MM.1S (cell line): ENCODE measurements at regions not wholly inside any gene's neighbourhood (a gene's known extent, or its start where the extent isn't known, plus 50 kb on each side); places are given as distances from the start of the nearest gene placed in this dataset.
"Not testable (repeated sequence)": the region's sequence is repeated elsewhere in the genome, so short reads cannot be mapped to it uniquely, and the experiment has no call there.

Experiments used
- EZH2 ChIP-seq: fragments of 300-600 bp; sonication (generic); optimal IDR thresholded peaks from 2 replicates; pipeline ENCODE3; 2017; ENCODE audit warnings: low read depth, mild to moderate bottlenecking, antibody characterized with exemption, low read length, mixed read lengths
- EZH2phosphoT487 ChIP-seq: fragments of 300-600 bp; sonication (generic); IDR thresholded peaks from 2 replicates; pipeline ENCODE4 v1.6.1; 2018; ENCODE audit warnings: antibody characterized with exemption, low read length
- TF ChIP-seq, protein P1 (sequence below): fragments of 300-600 bp; sonication (generic); IDR thresholded peaks from 2 replicates; pipeline ENCODE4 v1.5.1; 2016; ENCODE audit warnings: antibody characterized with exemption, low read length, mixed read lengths

DNA sequence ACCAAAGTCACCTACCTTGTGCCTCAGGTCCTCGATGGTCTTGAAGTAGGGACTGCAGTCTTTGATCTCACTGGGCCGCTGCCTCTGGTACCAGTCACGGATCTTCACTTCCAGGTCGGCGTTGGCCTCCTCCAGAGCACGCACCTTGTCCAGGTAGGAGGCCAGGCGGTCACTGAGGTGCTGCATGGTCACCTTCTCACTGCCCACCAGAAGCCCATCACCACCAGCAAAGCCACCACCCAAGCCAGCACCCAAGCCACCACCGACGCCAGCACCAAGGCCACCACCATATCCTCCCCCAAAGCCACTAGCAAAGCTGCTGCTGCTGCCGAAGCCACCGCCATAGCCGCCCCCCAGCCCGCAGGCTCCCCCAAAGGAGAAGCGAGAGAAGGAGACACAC is 139.7 kb downstream of the TNFRSF13B start:
- TF ChIP-seq, protein P1, sequence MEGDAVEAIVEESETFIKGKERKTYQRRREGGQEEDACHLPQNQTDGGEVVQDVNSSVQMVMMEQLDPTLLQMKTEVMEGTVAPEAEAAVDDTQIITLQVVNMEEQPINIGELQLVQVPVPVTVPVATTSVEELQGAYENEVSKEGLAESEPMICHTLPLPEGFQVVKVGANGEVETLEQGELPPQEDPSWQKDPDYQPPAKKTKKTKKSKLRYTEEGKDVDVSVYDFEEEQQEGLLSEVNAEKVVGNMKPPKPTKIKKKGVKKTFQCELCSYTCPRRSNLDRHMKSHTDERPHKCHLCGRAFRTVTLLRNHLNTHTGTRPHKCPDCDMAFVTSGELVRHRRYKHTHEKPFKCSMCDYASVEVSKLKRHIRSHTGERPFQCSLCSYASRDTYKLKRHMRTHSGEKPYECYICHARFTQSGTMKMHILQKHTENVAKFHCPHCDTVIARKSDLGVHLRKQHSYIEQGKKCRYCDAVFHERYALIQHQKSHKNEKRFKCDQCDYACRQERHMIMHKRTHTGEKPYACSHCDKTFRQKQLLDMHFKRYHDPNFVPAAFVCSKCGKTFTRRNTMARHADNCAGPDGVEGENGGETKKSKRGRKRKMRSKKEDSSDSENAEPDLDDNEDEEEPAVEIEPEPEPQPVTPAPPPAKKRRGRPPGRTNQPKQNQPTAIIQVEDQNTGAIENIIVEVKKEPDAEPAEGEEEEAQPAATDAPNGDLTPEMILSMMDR: not testable (repeated sequence)
- not testable (repeated sequence) for TF ChIP-seq EZH2, EZH2phosphoT487
